ENCODE measurements at regions not wholly inside any gene's neighbourhood (a gene's known extent, or its start where the extent isn't known, plus 50 kb on each side); places are given as distances from the start of the nearest gene placed in this dataset.

DNA sequence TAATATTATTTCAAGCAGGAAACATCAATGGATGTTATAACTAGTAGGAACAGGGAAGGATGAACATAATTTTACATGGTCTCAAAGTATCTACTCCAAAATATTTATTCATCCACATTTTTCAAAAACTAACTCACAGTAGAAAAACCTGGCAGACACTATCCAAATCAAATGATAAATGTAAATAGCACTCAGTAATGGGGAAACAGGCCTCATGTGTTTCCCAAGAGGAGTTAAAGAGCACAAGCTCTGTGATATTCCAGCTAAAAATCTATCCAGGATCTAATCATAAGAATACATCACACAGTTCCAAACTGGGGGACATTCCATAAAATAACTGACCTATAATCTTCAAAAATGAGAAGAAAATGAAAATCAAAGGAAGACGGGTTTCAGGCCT lies 443.1 kb downstream of the ZNF608 start:
- DNase-seq (ENCODE audit: low spot score) = no peak

DNA sequence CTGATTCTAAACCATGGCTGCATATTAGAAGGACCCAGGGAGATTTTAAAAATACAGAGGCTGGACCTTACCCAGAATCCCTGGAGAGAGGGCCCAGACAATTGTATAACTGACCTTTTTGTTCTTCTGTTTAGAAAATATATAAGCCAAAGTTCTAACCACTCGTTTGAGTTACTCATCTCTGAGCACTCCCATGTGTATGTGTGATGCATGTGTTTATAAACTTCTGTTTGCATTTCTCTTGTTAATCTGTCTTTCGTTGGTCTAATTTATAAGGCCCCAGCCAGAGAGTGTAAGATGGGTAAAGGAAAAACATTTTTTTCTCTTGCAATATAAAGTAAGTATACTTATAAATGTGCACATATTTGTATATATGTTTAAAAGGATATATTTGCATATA lies 443.9 kb downstream of the ZNF608 start:
- DNase-seq (ENCODE audit: low spot score) = no peak

DNA sequence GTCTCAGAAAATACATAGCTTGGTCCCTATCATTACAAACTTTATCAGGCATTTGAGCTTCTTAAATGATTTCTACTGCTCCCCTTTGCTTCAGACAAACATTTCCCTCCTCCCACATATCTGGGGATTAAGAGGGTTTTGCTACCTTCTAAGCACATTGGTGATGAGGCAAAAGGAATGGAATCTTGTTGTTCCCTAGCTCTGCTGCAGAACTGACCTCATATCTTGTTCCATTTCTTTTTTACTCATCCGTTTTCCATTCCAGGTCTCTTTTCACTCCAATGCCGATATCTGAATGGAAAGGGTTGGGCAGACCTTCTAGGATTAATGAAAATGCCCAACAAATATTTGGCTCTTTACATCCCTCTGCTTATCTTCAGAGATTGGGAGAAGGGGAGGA lies 444.6 kb downstream of the ZNF608 start:
- DNase-seq (ENCODE audit: low spot score) = no peak

DNA sequence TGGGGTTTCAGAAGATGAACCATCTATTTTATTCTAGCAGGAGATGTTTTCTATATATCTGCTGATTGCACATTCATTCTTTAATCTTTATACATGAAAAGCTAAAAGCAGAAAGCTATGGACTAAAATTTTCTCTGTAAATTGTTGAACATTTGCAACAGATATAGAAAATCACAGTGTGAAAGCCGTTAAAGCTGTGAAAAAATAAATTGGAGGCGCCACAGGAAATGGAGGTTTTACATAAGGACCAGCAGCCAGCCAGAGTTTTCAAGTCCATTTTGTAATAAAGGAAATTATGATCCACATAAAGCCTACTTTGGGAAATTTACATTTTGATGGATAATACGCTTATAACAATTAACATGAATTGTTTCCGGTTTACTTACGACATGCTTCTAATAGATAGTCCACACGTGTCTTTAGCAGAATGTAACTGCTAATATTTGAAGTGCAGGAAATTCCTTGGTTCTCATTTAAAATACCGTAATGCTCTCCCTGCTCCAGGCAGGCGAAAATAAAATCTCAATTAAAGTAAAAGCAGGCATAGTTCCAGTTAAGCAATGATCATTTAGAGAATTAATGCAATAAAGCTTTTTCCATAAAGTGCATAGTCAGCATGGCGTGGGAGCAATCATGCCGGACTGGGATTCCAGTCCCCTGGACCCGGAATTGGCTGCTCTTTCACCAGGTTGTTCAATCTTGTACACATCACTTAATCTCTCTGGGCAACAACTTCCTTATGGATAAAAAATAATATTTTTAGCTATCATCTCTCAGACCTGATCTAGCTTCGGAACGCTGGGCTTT lies 445.4 kb downstream of the ZNF608 start:
- no peak for DNase-seq (ENCODE audit: low spot score)

DNA sequence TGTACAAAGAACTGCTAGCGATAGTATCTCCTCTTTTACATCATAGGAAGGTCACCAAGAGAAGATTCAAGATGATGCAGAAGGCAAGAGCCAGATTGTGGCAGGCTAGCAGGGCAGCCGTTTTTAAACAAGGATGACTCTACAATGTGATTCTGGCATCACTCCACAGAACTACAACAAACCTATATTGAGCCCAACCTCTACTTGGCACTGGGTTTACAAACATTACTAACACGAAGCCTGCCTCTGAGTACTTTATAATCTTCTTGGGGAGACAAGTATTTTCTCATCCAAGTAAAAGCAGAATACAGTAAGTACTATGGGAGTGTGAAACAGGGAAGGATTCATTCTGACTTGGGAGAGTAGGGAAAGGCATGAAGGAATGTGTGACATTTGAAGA lies 448.6 kb downstream of the ZNF608 start:
- DNase-seq (ENCODE audit: low spot score) = no peak

DNA sequence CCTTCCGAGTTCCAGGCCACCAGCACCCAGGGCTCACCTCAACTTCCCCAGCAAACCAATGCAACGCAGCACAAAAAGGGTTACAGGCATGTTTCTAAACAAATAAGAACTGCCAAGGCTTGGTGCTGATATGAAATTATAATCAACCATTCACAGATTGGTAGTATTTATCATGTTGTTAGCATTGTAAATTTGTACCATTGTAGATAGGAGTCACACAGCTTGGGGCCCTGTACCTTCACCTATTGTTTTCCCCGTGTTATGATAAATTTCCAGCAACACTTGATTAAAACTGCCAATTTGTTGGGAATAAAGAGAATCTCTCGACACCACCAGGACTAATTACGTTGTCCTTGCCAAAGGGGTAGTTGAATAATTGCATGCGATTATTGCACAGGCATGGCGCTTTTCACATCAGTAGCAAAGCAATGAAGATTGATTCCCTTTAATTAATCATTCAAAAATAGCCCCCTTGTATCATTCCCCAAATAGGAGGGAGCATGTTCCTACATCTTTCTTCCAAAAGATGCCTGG lies 454.1 kb downstream of the ZNF608 start:
- no peak for DNase-seq (ENCODE audit: low spot score)

DNA sequence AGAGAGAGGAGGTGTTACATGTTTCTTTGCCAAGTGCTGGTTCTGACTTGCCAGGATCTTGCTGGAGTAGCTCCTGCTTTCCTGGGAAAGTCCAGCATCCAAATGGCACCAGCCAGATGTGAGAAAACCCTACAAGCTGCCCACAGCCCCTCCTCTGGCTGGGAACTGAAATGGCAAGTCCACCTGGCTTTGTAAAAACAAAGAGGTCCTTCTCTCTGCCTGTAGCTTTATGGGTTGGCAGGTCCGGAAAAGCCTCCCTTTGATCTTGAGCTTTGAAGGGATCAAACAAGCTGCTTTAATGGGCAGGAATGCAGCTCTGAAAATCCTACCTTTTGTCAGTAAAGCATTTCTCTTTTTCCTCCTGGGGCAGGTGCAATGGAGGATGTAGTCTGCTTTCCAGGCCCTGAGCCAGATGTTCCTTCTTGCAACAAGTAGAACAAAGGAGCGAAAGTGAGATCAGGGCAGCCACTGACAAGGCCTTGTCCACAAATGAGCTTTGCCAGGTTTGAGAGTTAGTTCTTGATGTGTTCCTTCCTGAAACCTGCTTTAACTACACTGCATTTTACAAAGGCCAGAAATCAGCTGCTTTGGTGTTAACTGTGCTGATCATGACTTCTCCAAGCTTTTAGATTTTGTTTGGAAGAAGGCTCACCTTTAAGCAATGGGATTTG lies 456.7 kb downstream of the ZNF608 start:
- DNase-seq (ENCODE audit: low spot score) = no peak

DNA sequence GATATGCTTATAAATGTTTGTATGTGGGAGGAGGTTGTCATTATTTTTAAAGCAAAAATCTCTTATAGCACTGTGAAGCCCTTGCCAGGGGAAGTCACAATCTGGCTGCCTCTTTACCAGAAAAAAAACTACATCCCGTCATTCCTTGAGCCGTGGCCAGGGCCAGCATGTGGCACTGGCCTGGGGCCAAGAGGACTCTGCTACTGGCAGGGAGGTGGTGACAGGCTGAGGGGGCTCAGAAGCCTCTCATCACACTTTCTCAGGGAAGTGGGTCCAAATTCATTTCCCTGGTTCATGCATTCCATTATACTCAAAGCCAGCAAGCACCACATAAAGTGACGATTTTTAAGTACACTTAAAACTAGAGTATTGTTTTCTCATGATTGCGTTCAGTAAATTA lies 457.3 kb downstream of the ZNF608 start:
- no peak for DNase-seq (ENCODE audit: low spot score)

DNA sequence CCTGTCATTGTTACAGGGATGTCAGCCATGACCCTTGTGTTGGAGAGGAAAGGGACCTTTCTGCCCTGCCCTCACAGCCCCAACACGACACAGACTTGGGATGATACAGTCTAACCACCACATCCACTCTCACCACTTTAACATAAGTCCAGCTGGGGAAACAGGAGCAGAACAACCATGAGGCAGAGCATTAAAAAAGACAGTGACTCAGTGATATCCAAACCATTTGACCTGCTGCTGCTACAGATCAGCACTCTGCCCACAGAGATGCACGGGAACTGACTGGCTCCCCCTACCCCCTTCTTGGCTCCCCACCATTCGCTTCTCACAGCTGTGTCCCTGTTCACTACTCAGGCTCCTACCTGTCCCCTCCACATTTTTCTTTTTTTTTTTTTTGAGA lies 458.6 kb downstream of the ZNF608 start:
- DNase-seq (ENCODE audit: low spot score) = no peak

DNA sequence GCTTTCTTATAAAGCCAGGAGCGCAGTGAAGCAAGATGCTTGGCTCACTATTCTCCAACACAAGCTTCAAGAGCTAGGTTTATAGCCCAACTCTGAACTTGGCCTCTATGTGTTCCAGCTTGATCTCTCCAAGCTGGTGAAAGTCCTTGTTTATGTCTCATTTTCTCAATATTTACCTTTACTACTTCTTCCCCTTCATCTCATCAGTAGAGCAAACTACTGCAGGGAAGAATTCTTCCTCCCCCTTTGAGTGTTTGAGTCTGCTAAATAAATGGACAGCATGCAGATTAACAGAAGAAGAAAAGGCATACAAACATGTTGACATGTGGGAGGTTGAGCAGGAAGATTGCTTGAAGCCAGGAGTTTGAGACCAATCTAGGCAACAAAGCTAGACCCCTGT lies 460.7 kb downstream of the ZNF608 start:
- DNase-seq (ENCODE audit: low spot score) = no peak

DNA sequence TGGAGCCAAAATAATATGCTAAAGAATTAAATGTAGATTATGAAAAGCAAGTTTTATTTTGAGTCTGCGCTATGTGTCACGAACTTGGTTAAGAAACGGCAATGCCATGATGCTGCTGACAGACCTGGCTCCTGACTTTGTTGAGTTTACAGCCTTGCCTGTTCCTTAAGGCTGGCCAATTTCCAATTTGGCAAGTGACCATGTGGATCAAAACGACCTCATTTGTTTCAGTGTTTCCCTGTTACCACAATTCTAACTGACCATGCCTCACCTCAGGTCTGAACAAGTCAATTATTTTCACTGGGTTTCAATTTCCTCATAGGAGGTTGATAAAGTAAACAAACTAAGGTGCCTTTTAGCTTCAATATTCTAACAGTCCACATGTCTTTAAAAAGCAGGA lies 461.4 kb downstream of the ZNF608 start:
- no peak for DNase-seq (ENCODE audit: low spot score)

DNA sequence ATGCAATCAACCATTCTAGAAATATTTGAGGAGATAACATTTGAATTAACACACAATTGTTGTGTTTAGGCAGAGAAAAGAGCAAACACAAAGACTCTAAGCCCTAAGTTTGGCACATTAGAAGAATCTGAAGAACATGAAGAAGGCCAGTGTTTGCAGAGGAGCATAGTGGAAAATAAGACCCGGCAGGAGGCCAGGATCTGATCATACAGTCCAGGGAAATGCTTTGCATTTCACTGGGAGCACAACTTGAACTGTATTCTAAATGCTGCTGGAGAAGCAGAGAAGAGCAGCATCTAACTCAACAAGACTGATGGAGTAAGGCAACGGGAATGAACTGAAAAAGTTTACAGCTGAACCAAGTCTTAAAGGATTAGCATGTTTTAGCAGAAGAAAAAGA lies 463.4 kb downstream of the ZNF608 start:
- no peak for DNase-seq (ENCODE audit: low spot score)

DNA sequence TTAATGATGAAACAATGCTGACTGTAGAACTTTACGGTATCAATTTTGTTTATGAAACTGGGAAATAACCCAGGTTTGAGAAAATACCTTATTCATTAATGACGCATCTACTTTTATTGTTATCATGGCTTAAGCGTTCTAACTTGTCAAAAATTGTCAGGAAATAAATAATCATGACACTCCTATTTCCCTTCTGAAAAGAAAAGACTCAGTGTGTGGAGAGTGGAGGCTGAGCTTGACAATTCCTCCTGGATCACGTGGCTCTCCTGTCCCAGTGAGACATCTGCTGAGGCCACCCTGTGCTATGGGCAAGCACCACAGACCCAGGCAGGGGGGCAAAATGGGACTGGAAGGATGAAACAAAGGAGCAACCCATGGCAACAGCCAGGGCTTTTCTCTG lies 466.4 kb downstream of the ZNF608 start:
- no peak for DNase-seq (ENCODE audit: low spot score)

DNA sequence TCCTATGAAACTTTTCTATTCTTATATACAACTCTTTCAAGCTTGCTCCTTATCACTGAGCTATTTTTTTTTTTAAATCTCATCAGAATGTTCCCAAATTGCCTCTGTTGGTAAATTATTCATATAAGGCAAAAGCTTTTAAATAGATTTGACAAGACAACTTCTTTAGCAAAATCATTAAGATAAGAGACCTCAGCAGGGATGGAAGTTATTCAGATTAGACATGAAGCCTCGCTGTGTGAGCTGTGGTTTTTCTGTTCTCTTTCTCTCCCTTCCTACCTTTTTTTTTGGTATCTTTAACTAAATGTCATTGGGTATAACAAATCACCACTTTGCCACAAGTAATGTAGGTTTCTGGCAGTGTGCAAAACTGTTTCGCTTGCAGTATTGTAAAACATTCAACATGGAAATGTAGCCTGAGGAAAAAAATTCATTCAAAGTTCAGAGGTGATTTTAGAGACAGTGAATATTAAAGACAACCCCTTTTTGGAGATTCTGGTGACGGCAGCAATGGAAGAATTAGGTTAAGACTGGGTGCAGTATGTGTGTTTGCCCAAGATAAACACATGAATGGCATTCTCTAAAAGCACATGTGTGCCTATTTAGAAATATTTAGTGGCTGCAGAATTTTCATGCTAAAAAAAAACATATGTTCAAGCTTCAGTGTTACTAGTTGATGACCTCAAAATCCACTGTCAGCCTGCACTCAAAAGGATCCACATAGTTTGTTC lies 467.1 kb downstream of the ZNF608 start:
- DNase-seq (ENCODE audit: low spot score) = no peak

DNA sequence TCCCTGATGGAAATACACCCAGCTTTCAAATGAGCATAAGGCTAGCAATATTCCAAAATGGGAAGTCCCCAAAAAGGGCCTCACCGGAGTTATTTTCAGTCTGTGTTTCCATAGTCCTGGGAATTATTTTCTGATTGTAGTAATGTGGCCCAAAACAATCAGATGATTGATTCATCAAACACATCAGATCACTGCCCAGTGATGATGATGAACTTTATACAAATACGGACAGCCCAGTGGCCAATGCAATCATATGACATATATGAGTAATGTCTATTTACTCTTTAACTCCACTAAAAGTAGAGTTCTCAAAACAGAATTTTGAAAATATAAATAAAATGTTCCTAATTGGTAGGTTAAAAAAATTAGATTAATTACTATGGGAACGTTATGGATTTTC lies 467.8 kb downstream of the ZNF608 start:
- DNase-seq (ENCODE audit: low spot score) = no peak

DNA sequence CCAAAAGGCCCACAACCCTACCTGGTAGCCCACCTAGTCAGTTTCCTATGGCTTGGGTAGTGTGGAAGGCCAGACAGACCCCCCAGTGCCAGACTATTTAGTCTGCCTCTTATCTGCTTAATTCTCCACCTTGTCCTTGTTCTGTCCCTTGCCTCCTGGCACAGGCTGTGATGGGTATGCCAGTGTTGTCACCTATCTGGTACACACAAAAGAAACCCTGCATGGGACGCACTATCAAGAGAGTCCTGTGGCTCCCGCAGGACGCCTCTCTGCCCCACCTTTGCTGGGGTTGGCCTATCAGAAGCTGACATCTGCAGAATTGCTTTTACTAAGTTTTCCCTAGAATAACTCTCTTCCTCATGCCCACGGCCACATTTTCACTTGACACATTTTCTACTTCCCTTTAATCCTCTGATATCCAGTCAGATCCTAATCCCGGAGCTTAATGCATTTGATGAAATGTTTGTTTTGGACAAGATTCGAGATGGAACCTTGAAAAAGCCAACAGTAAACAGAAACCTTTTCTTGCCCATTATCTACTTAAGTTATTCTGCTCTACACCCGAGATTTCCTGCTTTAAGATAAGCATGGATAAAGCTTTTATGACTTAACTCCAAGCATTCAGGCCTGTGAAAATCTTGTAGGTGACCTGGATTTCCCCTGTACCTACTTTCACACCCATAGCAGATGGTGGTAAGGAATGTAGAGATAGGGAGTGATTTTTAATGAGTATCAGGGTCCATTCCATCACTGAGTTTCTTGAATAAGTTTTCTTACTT lies 468.5 kb downstream of the ZNF608 start:
- DNase-seq (ENCODE audit: low spot score) = no peak

DNA sequence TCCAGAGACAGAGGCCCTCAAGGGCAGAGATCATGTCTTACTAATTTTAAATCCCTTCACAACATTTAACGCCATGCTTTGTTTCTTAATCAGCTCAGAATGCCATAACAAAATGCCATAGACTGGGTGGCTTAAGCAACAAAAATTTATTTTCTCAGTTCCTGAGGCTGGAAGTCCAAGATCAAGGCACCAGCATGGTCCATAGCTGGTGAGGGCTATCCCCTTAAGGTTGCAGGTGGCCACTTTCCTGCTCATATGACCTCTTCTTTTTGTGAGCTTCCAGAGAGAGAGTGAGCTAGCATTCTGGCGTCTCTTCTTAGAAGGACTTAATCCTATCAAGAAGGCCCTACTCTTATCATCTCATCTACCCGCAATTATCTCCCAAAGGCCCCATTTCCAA lies 470.3 kb downstream of the ZNF608 start:
- no peak for DNase-seq (ENCODE audit: low spot score)

DNA sequence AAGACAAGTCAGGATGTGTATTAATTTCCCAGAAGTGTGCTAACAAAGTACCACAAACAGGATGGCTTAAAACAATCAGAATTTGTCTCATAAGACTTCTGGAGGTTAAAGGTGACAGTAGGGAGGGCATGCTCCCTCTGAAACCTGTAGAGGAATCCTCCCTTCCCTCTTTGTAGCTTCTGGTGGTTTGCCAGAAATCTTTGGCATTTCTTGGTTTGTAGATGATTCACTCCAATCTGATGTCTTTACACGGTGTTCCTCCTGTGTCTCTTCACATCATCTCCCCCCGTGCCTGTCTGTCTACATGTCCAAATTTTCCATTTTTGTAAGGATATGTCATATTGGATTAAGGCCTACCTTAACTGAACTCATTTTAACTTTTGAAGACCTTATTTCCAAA lies 471.5 kb downstream of the ZNF608 start:
- no peak for DNase-seq (ENCODE audit: low spot score)

DNA sequence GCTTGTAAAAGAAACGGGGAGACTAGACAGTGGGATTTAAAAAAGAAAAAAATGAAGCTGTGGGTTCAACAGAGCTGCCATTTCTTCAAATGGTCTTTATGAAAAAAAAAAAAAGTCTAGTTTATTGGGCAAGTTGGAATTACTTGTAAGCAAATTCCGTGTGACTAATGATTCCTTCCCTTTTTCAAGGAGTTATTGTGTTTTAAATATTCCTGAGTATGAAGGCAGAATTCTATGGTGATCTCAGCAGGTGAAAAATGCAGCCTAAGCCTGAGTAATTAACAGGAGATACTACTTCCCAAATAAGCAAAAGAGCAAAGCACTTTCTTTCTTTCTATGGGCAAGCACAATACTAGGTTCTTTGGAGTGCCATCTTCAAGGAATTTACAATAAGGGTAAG lies 481.9 kb downstream of the ZNF608 start:
- no peak for DNase-seq (ENCODE audit: low spot score)

DNA sequence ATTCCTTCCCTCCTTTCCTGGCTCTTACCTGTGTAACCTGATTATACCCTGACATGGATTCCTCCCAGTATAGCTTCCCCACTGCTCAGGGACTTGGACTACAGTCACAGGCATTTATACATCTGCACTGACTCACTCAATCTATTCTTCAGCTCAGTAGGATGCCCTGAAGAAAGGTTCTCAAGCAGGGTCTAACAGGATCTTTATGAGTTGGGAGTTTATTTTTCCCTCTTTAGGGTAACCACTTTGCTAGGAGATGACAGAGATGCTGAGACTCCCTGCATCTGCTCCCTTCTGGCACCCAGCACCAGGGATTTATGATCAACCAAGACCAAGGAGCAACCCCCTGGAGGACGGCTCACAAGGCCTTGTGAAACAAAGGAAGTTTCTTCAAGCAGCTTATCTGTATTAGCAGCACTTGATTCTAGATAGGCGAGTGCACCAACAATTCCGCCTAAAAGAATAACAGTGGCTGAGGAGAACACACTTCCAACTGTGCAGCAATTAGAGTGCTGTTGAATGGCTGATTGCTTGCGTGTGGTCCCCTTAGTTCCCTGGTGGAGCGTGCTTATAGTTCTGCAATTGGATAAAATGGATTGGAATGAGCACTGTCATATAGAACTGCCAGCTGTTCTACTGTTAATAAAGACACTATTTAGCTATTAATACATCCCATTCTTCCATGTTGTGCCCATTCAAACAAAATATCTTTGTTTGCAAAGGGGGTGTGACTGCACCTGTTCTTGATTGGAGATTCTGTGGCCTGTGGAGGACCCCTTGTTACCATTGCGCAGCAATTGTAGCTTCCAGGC lies 482.6 kb downstream of the ZNF608 start:
- DNase-seq (ENCODE audit: low spot score) = no peak

DNA sequence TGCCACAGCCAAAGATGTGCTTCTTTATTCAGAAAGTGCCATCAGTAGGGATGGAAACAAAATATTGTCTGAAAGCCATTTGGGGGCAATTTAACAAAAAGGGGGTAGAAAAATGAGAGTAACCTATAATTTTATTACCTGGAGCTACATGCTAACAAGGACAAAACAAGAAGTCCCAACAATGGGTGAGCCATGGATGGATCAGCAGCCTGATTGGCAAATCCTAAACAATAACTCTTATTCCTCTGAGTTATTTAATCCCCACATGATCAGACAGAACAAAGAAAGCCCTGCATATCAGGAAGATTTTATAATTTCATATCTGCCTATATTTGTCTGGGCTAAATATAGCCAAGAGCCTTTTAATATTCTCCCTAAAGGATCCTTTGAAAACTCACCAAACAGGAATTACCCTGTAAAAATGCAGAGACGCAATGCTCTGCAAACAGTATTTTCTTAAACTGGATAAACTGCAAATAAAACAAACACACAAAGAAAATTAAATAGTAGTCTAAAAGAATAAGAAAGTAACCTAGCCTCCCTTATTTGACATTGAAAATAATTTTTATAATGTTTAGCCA lies 483.4 kb downstream of the ZNF608 start:
- DNase-seq (ENCODE audit: low spot score) = no peak

Data from COLO829 (cell line).